Dendritic cell treated with granulocyte-macrophage colony-stimulating factor and Interleukin-4, amounts not matched to agents 40 ng/mL and 50 ng/mL, for 4 days (primary cell): ENCODE measurements at regions not wholly inside any gene's neighbourhood (a gene's known extent, or its start where the extent isn't known, plus 50 kb on each side); places are given as distances from the start of the nearest gene placed in this dataset.
"Not testable (repeated sequence)": the region's sequence is repeated elsewhere in the genome, so short reads cannot be mapped to it uniquely, and the experiment has no call there.

Experiments
- H3K27ac Mint-ChIP-seq: one replicate; pipeline ENCODE4 v1.8.0; 2022; ENCODE audit warnings: mild to moderate bottlenecking, mixed read lengths
- H3K27me3 Mint-ChIP-seq: one replicate; pipeline ENCODE4 v1.8.0; 2022; ENCODE audit warnings: mild to moderate bottlenecking, mixed read lengths
- H3K36me3 Mint-ChIP-seq: one replicate; pipeline ENCODE4 v1.8.0; 2022; ENCODE audit warnings: low read depth, mixed read lengths
- H3K4me1 Mint-ChIP-seq: one replicate; pipeline ENCODE4 v1.8.0; 2022; ENCODE audit warnings: low read depth, mixed read lengths
- H3K4me3 Mint-ChIP-seq: one replicate; pipeline ENCODE4 v1.8.0; 2022; ENCODE audit warnings: mild to moderate bottlenecking, moderate library complexity, mixed read lengths
- H3K9me3 Mint-ChIP-seq: one replicate; pipeline ENCODE4 v1.8.0; 2022; ENCODE audit warnings: mixed read lengths
- intact Hi-C: fragments of 100-400 bp; cut with micrococcal nuclease; formaldehyde crosslinking; loops from one replicate; pipeline ENCODE4 v1.15.0; 2022

DNA sequence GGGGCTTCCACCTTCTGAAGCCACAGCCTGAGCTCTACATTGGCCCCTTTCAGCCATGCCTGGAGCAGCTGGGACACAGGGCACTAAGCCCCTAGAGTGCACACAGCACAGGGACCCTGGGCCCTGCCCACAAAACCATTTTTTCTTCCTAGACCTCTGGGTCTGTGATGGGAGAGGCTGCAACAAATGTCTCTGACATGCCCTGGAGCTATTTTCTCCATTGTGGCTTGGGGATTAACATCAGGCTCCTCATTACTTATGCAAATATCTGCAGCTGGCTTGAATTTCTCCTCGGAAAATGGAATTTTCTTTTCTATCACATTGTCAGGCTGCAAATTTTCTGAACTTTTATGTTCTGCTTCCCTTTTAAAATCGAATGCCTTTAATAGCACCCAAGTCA is 795.7 kb downstream of the LTN1 start:
- Mint-ChIP-seq H3K27me3 (no peaks in the 10 kb centered on the region), H3K9me3 (peaks cover 56% of the 10 kb centered on the region), H3K36me3 (no peaks in the 10 kb centered on the region), H3K4me1 (no peaks in the 10 kb centered on the region), H3K27ac (no peak overlapping the region), H3K4me3 (no peak overlapping the region)
- intact Hi-C loops: no loop called here

- H3K27ac Mint-ChIP-seq: no peak overlapping the region
- H3K36me3 Mint-ChIP-seq: no peaks in the 10 kb centered on the region
- peaks cover 51% of the 10 kb centered on the region for H3K9me3 Mint-ChIP-seq
- intact Hi-C loops: no loop called here
- no peak overlapping the region for H3K4me3 Mint-ChIP-seq
- H3K4me1 Mint-ChIP-seq: no peaks in the 10 kb centered on the region
- no peaks in the 10 kb centered on the region for H3K27me3 Mint-ChIP-seq
Measured at GRCh38 chr21:28193189-28193588, 799.5 kb downstream of the LTN1 start.

DNA sequence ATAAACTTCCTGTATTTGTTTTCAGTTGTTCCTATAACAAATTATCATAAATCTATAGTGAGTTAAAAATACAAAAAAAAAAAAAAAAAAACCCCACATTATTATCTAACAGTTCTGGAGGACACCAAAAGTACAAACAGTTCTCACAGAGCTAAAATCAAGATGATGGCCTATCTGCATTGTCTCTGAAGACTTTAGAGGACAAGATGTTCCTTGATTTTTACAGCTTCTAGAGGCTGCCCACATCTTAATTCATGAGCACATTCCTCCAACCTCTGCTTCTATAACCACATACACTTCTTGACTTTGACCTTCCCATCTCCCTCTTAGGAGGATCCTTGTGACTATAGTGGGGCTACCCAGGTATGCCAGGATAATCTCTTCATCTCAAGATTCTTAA is 806.1 kb downstream of the LTN1 start:
- Mint-ChIP-seq H3K27me3 (no peaks in the 10 kb centered on the region), H3K4me1 (no peaks in the 10 kb centered on the region), H3K9me3 (peaks cover 17% of the 10 kb centered on the region), H3K27ac (no peak overlapping the region), H3K36me3 (no peaks in the 10 kb centered on the region), H3K4me3 (no peak overlapping the region)
- intact Hi-C loops: no loop called here

DNA sequence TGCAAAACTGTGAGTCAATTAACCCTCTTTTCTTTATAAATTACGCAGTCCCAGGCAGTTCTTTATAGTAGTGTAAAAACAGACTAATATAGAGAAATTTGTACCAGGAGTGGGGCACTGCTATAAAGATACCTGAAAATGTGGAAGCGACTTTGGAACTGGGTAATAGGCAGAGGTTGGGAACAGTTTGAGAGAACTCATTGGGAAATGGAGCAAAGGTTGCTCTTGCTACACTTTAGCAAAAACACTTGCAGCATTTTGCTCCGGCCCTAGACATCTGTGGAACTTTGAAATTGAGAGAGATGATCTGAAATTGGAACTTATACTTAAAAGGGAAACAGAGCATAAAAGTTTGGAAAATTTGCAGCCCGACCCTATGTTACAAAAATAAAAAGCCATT is 810.9 kb downstream of the LTN1 start:
- H3K27ac Mint-ChIP-seq: no peak overlapping the region
- no peaks in the 10 kb centered on the region for H3K36me3 Mint-ChIP-seq
- peaks cover 20% of the 10 kb centered on the region for H3K9me3 Mint-ChIP-seq
- H3K27me3 Mint-ChIP-seq: no peaks in the 10 kb centered on the region
- H3K4me1 Mint-ChIP-seq: no peaks in the 10 kb centered on the region
- intact Hi-C loops: no loop called here
- no peak overlapping the region for H3K4me3 Mint-ChIP-seq

GRCh38 chr21:28179136-28179535 is 813.5 kb downstream of the LTN1 start:
- Mint-ChIP-seq H3K27me3 (peaks cover 1% of the 10 kb centered on the region), H3K27ac (no peak overlapping the region), H3K36me3 (no peaks in the 10 kb centered on the region), H3K4me3 (no peak overlapping the region), H3K9me3 (peaks cover 43% of the 10 kb centered on the region), H3K4me1 (no peaks in the 10 kb centered on the region)
- intact Hi-C loops: no loop called here

GRCh38 chr21:28177124-28177523 is 815.6 kb downstream of the LTN1 start:
- H3K36me3 Mint-ChIP-seq: no peaks in the 10 kb centered on the region
- H3K27me3 Mint-ChIP-seq: peaks cover 1% of the 10 kb centered on the region
- no peaks in the 10 kb centered on the region for H3K4me1 Mint-ChIP-seq
- no peak overlapping the region for H3K4me3 Mint-ChIP-seq
- intact Hi-C loops: no loop called here
- no peak overlapping the region for H3K27ac Mint-ChIP-seq
- peaks cover 32% of the 10 kb centered on the region for H3K9me3 Mint-ChIP-seq

- Mint-ChIP-seq H3K36me3 (no peaks in the 10 kb centered on the region), H3K9me3 (peaks cover 24% of the 10 kb centered on the region), H3K4me3 (no peak overlapping the region)
Measured at GRCh38 chr21:28174701-28175100, 818.0 kb downstream of the LTN1 start.

DNA sequence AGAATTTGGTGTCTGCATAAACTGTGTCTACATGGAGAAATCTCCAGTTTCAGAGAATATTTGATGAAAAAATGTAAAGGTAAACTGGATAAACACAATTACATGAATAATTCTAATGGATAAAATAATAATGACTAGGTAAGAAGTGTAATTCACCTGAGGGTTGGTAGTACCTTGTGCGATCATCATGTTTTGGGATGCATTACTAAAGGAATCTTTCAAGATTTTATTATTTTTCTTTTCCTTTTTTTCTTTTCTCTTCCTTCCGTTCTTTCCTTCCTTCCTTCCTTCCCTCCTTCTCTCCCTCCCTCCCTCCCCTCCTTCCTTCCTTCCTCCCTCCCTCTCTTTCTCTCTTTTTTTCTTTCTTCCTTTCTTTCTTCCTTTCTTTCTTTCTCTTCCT is 818.7 kb downstream of the LTN1 start:
- Mint-ChIP-seq H3K9me3 (peaks cover 24% of the 10 kb centered on the region), H3K36me3 (no peaks in the 10 kb centered on the region), H3K4me1 (no peaks in the 10 kb centered on the region), H3K27me3 (peaks cover 1% of the 10 kb centered on the region), H3K27ac (no peak overlapping the region), H3K4me3 (no peak overlapping the region)
- intact Hi-C loops: no loop called here

More at GRCh38 chr21:28174701-28175100, 818.0 kb downstream of the LTN1 start:
- intact Hi-C loops: no loop called here
- H3K27ac Mint-ChIP-seq: no peak overlapping the region
- H3K4me1 Mint-ChIP-seq: no peaks in the 10 kb centered on the region
- H3K27me3 Mint-ChIP-seq: peaks cover 1% of the 10 kb centered on the region

- H3K9me3 Mint-ChIP-seq: peaks cover 24% of the 10 kb centered on the region
- intact Hi-C loops: no loop called here
- H3K4me1 Mint-ChIP-seq: no peaks in the 10 kb centered on the region
- H3K27me3 Mint-ChIP-seq: peaks cover 1% of the 10 kb centered on the region
- H3K36me3 Mint-ChIP-seq: no peaks in the 10 kb centered on the region
- H3K4me3 Mint-ChIP-seq: no peak overlapping the region
- no peak overlapping the region for H3K27ac Mint-ChIP-seq
Measured at GRCh38 chr21:28172376-28172775, 820.3 kb downstream of the LTN1 start.

GRCh38 chr21:28167366-28167765 is 825.3 kb downstream of the LTN1 start:
- intact Hi-C loops: no loop called here
- no peak overlapping the region for H3K4me3 Mint-ChIP-seq
- H3K4me1 Mint-ChIP-seq: no peaks in the 10 kb centered on the region
- peaks cover 15% of the 10 kb centered on the region for H3K9me3 Mint-ChIP-seq
- H3K27me3 Mint-ChIP-seq: no peaks in the 10 kb centered on the region
- no peak overlapping the region for H3K27ac Mint-ChIP-seq
- H3K36me3 Mint-ChIP-seq: no peaks in the 10 kb centered on the region

GRCh38 chr21:28164519-28164918 is 828.2 kb downstream of the LTN1 start:
- intact Hi-C loops, H3K4me1 Mint-ChIP-seq, H3K27me3 Mint-ChIP-seq, H3K4me3 Mint-ChIP-seq, H3K36me3 Mint-ChIP-seq, H3K27ac Mint-ChIP-seq: not testable (repeated sequence)
- H3K9me3 Mint-ChIP-seq: peaks cover 15% of the 10 kb centered on the region

- H3K4me3 Mint-ChIP-seq, H3K4me1 Mint-ChIP-seq, H3K27ac Mint-ChIP-seq, H3K27me3 Mint-ChIP-seq, H3K36me3 Mint-ChIP-seq, intact Hi-C loops: not testable (repeated sequence)
- peaks cover 15% of the 10 kb centered on the region for H3K9me3 Mint-ChIP-seq
Measured at GRCh38 chr21:28162052-28162451, 830.6 kb downstream of the LTN1 start.

GRCh38 chr21:28160378-28160777 is 832.3 kb downstream of the LTN1 start:
- H3K9me3 Mint-ChIP-seq: peaks cover 15% of the 10 kb centered on the region
- no peaks in the 10 kb centered on the region for H3K36me3 Mint-ChIP-seq
- H3K4me1 Mint-ChIP-seq: no peaks in the 10 kb centered on the region
- peaks cover 1% of the 10 kb centered on the region for H3K27me3 Mint-ChIP-seq
- H3K4me3 Mint-ChIP-seq: no peak overlapping the region
- no peak overlapping the region for H3K27ac Mint-ChIP-seq
- intact Hi-C loops: no loop called here

DNA sequence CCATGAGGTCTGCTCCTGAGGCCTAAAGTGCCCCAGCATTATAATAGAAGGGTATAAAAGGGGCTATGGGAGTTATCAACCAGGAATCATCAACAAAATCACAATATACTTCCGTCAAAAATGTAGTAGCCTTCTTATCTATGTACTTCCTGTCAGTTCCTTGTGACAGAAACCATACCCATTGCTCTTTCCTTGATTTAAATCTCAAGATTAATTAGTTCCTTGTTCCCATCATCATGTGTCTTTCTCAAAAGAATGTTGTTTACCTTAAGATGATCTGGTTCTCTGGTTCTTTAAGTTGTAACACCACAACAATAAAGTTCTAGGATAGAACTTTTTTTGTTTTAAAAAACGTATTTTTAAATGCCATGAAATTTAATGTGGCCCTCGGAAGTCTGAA is 833.3 kb downstream of the LTN1 start:
- Mint-ChIP-seq H3K27ac (no peak overlapping the region), H3K27me3 (peaks cover 1% of the 10 kb centered on the region), H3K9me3 (peaks cover 10% of the 10 kb centered on the region), H3K4me1 (no peaks in the 10 kb centered on the region), H3K36me3 (no peaks in the 10 kb centered on the region), H3K4me3 (no peak overlapping the region)
- intact Hi-C loops: no loop called here

GRCh38 chr21:28156590-28156989 is 836.1 kb downstream of the LTN1 start:
- H3K4me1 Mint-ChIP-seq: no peaks in the 10 kb centered on the region
- intact Hi-C loops: no loop called here
- no peaks in the 10 kb centered on the region for H3K36me3 Mint-ChIP-seq
- peaks cover 4% of the 10 kb centered on the region for H3K27me3 Mint-ChIP-seq
- no peak overlapping the region for H3K27ac Mint-ChIP-seq
- no peaks in the 10 kb centered on the region for H3K9me3 Mint-ChIP-seq
- no peak overlapping the region for H3K4me3 Mint-ChIP-seq
